ENCODE measurements at regions not wholly inside any gene's neighbourhood (a gene's known extent, or its start where the extent isn't known, plus 50 kb on each side); places are given as distances from the start of the nearest gene placed in this dataset.
"Not testable (repeated sequence)": the region's sequence is repeated elsewhere in the genome, so short reads cannot be mapped to it uniquely, and the experiment has no call there.

- DNase-seq: no peak
Observed at GRCh38 chr2:4942441-4942840, 749.7 kb upstream of the SOX11 start.

- DNase-seq: no peak
Observed at GRCh38 chr2:4947911-4948310, 744.3 kb upstream of the SOX11 start.

- DNase-seq: no peak
Observed at GRCh38 chr2:4951368-4951767, 740.8 kb upstream of the SOX11 start.

- DNase-seq: no peak
Observed at GRCh38 chr2:4959219-4959618, 733.0 kb upstream of the SOX11 start.

- peak; percentile 54 for DNase-seq
Observed at GRCh38 chr2:4962419-4962818, 729.8 kb upstream of the SOX11 start.

GRCh38 chr2:4963106-4963505 lies 729.1 kb upstream of the SOX11 start:
- DNase-seq: no peak

- DNase-seq: peak; percentile 82
Observed at GRCh38 chr2:4964001-4964540, 728.1 kb upstream of the SOX11 start.

- peak; percentile 93 for DNase-seq
Observed at GRCh38 chr2:4964579-4964978, 727.6 kb upstream of the SOX11 start.

GRCh38 chr2:4965556-4966320 lies 726.4 kb upstream of the SOX11 start:
- no peak for DNase-seq

GRCh38 chr2:4967206-4967605 lies 725.0 kb upstream of the SOX11 start:
- DNase-seq: peak; percentile 51

- DNase-seq: no peak
Observed at GRCh38 chr2:4972472-4972871, 719.7 kb upstream of the SOX11 start.

GRCh38 chr2:4973354-4973753 lies 718.8 kb upstream of the SOX11 start:
- no peak for DNase-seq

GRCh38 chr2:4973973-4974372 lies 718.2 kb upstream of the SOX11 start:
- peak; percentile 14 for DNase-seq

- no peak for DNase-seq
Observed at GRCh38 chr2:4976407-4976806, 715.8 kb upstream of the SOX11 start.

- DNase-seq: no peak
Observed at GRCh38 chr2:4979111-4979510, 713.1 kb upstream of the SOX11 start.

GRCh38 chr2:4980995-4981394 lies 711.2 kb upstream of the SOX11 start:
- no peak for DNase-seq

- no peak for DNase-seq
Observed at GRCh38 chr2:4981802-4982409, 710.3 kb upstream of the SOX11 start.

GRCh38 chr2:4988444-4988843 lies 703.7 kb upstream of the SOX11 start:
- not testable (repeated sequence) for DNase-seq

GRCh38 chr2:4992226-4992625 lies 700.0 kb upstream of the SOX11 start:
- peak; percentile 57 for DNase-seq

GRCh38 chr2:4995466-4995865 lies 696.7 kb upstream of the SOX11 start:
- DNase-seq: peak; percentile 21

- no peak for DNase-seq
Observed at GRCh38 chr2:5007596-5007995, 684.6 kb upstream of the SOX11 start.

GRCh38 chr2:5019324-5019723 lies 672.9 kb upstream of the SOX11 start:
- no peak for DNase-seq

- peak; percentile 95 for DNase-seq
Observed at GRCh38 chr2:5020116-5020875, 671.9 kb upstream of the SOX11 start.

- peak; percentile 86 for DNase-seq
Observed at GRCh38 chr2:5021136-5021535, 671.0 kb upstream of the SOX11 start.

Data from NCI-H2171 treated with DMSO at 0.1 percent for 48 hours (cell line).